Liver (tissue), 8 donors: ENCODE measurements at regions not wholly inside any gene's neighbourhood (a gene's known extent, or its start where the extent isn't known, plus 50 kb on each side); places are given as distances from the start of the nearest gene placed in this dataset.

Experiments used
- DNase-seq: peaks from one replicate; pipeline ENCODE4 v3.0.0-alpha.2; 2017; ENCODE audit warnings: low spot score
- H3K27ac ChIP-seq, 2 donors: one replicate each; pipeline ENCODE4 v1.7.0; 2013; ENCODE audit warnings: inconsistent platforms in 2 of 2, low read length in 2 of 2, control low read depth in 1 of 2, low read depth in 1 of 2, mild to moderate bottlenecking in 1 of 2
- H3K27me3 ChIP-seq, 4 donors: one replicate each; pipeline versions ENCODE4 v1.6.1 to v1.7.0; 2013; ENCODE audit warnings: low read length in 3 of 4, inconsistent platforms in 1 of 4, mild to moderate bottlenecking in 1 of 4, moderate library complexity in 1 of 4; ENCODE audit not compliant: control insufficient read depth in 4 of 4, insufficient read depth in 4 of 4
- H3K36me3 ChIP-seq, 4 donors: one replicate each; pipeline versions ENCODE4 v1.6.1 to v1.7.0; 2013; ENCODE audit warnings: low read length in 3 of 4, mild to moderate bottlenecking in 3 of 4, low read depth in 1 of 4, moderate library complexity in 1 of 4; ENCODE audit not compliant: control insufficient read depth in 4 of 4, insufficient read depth in 3 of 4
- H3K4me1 ChIP-seq, 4 donors: one replicate each; pipeline versions ENCODE4 v1.6.1 to v1.7.0; 2013; ENCODE audit warnings: low read length in 3 of 4, mild to moderate bottlenecking in 3 of 4, moderate library complexity in 1 of 4; ENCODE audit not compliant: control insufficient read depth in 4 of 4, insufficient read depth in 4 of 4
- H3K4me3 ChIP-seq, 3 donors: one replicate each; pipeline versions ENCODE4 v1.6.1 to v1.7.0; 2013; ENCODE audit warnings: low read length in 3 of 3, control low read depth in 1 of 3, low read depth in 1 of 3, mild to moderate bottlenecking in 1 of 3
- H3K9ac ChIP-seq, 2 donors: one replicate each; pipeline ENCODE4 v1.7.0; 2013; ENCODE audit warnings: low read length in 2 of 2, mild to moderate bottlenecking in 2 of 2, moderate library complexity in 2 of 2, control low read depth in 1 of 2, low read depth in 1 of 2
- H3K9me3 ChIP-seq, 4 donors: one replicate each; pipeline versions ENCODE4 v1.6.1 to v1.7.0; 2013; ENCODE audit warnings: low read length in 3 of 4; ENCODE audit not compliant: control insufficient read depth in 4 of 4
- ATF3 ChIP-seq: IDR thresholded peaks from 2 replicates; pipeline ENCODE4 v1.6.1; 2016; ENCODE audit warnings: antibody characterized with exemption
- CTCF ChIP-seq: fragments of 150-350 bp; IDR thresholded peaks from 2 replicates; pipeline ENCODE4 v1.5.1; 2017; ENCODE audit warnings: improper control_type of control experiment, low read depth, low read length; ENCODE audit not compliant: missing input control
- EGR1 ChIP-seq, 2 donors: IDR thresholded peaks; 2 replicates each; pipeline ENCODE4 v1.6.1; 2016 to 2018; ENCODE audit warnings: antibody characterized with exemption in 2 of 2, low read depth in 2 of 2
- FOXA1 ChIP-seq: IDR thresholded peaks from 2 replicates; pipeline ENCODE4 v1.6.1; 2016; ENCODE audit warnings: antibody characterized with exemption
- FOXA2 ChIP-seq: IDR thresholded peaks from 2 replicates; pipeline ENCODE4 v1.6.1; 2016; ENCODE audit warnings: antibody characterized with exemption
- GABPA ChIP-seq, 2 donors: IDR thresholded peaks in 1 of 2; conservative IDR thresholded peaks in 1 of 2; 2 replicates each; pipeline ENCODE4 v1.6.1; 2016; ENCODE audit warnings: antibody characterized with exemption in 2 of 2, mild to moderate bottlenecking in 1 of 2, moderate library complexity in 1 of 2
- HNF4A ChIP-seq, 2 donors: conservative IDR thresholded peaks; 2 replicates each; pipeline ENCODE4 v1.6.1; 2016; ENCODE audit warnings: antibody characterized with exemption in 2 of 2, mild to moderate bottlenecking in 2 of 2
- HNF4G ChIP-seq: IDR thresholded peaks from 2 replicates; pipeline ENCODE4 v1.6.1; 2016; ENCODE audit warnings: antibody characterized with exemption
- JUND ChIP-seq, 2 donors: IDR thresholded peaks; 2 replicates each; pipeline ENCODE4 v1.6.1; 2016; ENCODE audit warnings: antibody characterized with exemption in 2 of 2
- MAX ChIP-seq: IDR thresholded peaks from 2 replicates; pipeline ENCODE4 v1.6.1; 2016; ENCODE audit warnings: antibody characterized with exemption
- NR2F2 ChIP-seq: IDR thresholded peaks from 2 replicates; pipeline ENCODE4 v1.6.1; 2016; ENCODE audit warnings: antibody characterized with exemption
- RAD21 ChIP-seq, 2 donors: IDR thresholded peaks; 2 replicates each; pipeline ENCODE4 v1.6.1; 2016; ENCODE audit warnings: antibody characterized with exemption in 2 of 2, mild to moderate bottlenecking in 2 of 2
- REST ChIP-seq: IDR thresholded peaks from 2 replicates; pipeline ENCODE4 v1.6.1; 2016; ENCODE audit warnings: antibody characterized with exemption, mild to moderate bottlenecking
- RXRA ChIP-seq, 2 donors: IDR thresholded peaks; 2 replicates each; pipeline ENCODE4 v1.6.1; 2017 to 2018; ENCODE audit warnings: antibody characterized with exemption in 2 of 2, mild to moderate bottlenecking in 1 of 2
- SP1 ChIP-seq: IDR thresholded peaks from 2 replicates; pipeline ENCODE4 v1.6.1; 2018; ENCODE audit warnings: antibody characterized with exemption, mild to moderate bottlenecking
- TAF1 ChIP-seq: conservative IDR thresholded peaks from 2 replicates; pipeline ENCODE4 v1.6.1; 2016; ENCODE audit warnings: antibody characterized with exemption, mild to moderate bottlenecking
- YY1 ChIP-seq: IDR thresholded peaks from 2 replicates; pipeline ENCODE4 v1.6.1; 2016; ENCODE audit warnings: antibody characterized with exemption, mild to moderate bottlenecking
- ZBTB33 ChIP-seq: IDR thresholded peaks from 2 replicates; pipeline ENCODE4 v1.6.1; 2016; ENCODE audit warnings: antibody characterized with exemption
- WGBS: extraction: QIAGEN DNeasy Blood & Tissue Kit; methylation state at CpG from one replicate; pipeline ENCODE4 v1.1.7; 2013; 5-methylcytosine and 5-hydroxymethylcytosine counted together
- donor health status: healthy.
- donor health status: healthy.
- donor health status: healthy.
- donor health status: healthy.
- donor health status: healthy.

- Histone ChIP-seq H3K36me3 (no peaks in the 10 kb centered on the region), H3K4me1 (no peaks in the 10 kb centered on the region), H3K9ac (no peak overlapping the region), H3K27ac (no peak overlapping the region), H3K9me3 (peaks cover 0 to 4% (median 0%) of the 10 kb centered on the region in 4 donors), H3K27me3 (peaks cover 0 to 4% (median 0%) of the 10 kb centered on the region in 4 donors), H3K4me3 (no peak overlapping the region)
- TF ChIP-seq RXRA (IDR thresholded peaks at IDR 0.05): no peak
- no peak for TF ChIP-seq TAF1
- no peak for TF ChIP-seq EGR1 (IDR thresholded peaks at IDR 0.05; ENCODE audit: low read depth in 2 of 2)
- TF ChIP-seq CTCF: no peak
- no peak for TF ChIP-seq YY1
- TF ChIP-seq JUND (IDR thresholded peaks at IDR 0.05): no peak
- TF ChIP-seq HNF4A (conservative IDR thresholded peaks at IDR 0.05): no peak
- no peak for TF ChIP-seq HNF4G
- WGBS: 66% methylated on average over 4 of the region's 4 CpGs
- no peak for DNase-seq
These were observed 420.0 kb downstream of the GABRB3 start for GRCh38 chr15:26352909-26353308.

- Histone ChIP-seq H3K27ac (no peak overlapping the region), H3K4me1 (no peaks in the 10 kb centered on the region), H3K4me3 (no peak overlapping the region), H3K9ac (no peak overlapping the region), H3K36me3 (no peaks in the 10 kb centered on the region), H3K27me3 (peaks cover 0 to 4% (median 0%) of the 10 kb centered on the region in 4 donors), H3K9me3 (peaks cover 0 to 4% (median 0%) of the 10 kb centered on the region in 4 donors)
- TF ChIP-seq NR2F2 (no peak), MAX (no peak), HNF4A (conservative IDR thresholded peaks at IDR 0.05) (no peak), CTCF (no peak), TAF1 (no peak), JUND (IDR thresholded peaks at IDR 0.05) (no peak), GABPA (IDR thresholded peaks at IDR 0.05 in 1 of 2, conservative IDR thresholded peaks at IDR 0.05 in 1 of 2) (no peak), YY1 (no peak), ATF3 (no peak), ZBTB33 (no peak), FOXA2 (no peak), SP1 (no peak), REST (no peak), HNF4G (no peak), EGR1 (IDR thresholded peaks at IDR 0.05; ENCODE audit: low read depth in 2 of 2) (no peak), FOXA1 (no peak), RXRA (IDR thresholded peaks at IDR 0.05) (no peak), RAD21 (IDR thresholded peaks at IDR 0.05) (no peak)
- WGBS: 71% methylated on average over 4 of the region's 4 CpGs
- DNase-seq: no peak
These were observed 420.5 kb downstream of the GABRB3 start for GRCh38 chr15:26352406-26352805.
